H1 (cell line): ENCODE measurements at regions not wholly inside any gene's neighbourhood (a gene's known extent, or its start where the extent isn't known, plus 50 kb on each side); places are given as distances from the start of the nearest gene placed in this dataset.

Experiments used
- CTCF ChIA-PET: fragments of 300-600 bp; sonication (Branson Sonifier 250); formaldehyde crosslinking; loops from one replicate; lab custom pipeline; 2021; ENCODE audit not compliant: partially characterized antibody; lab: Charles Lee
- POLR2A ChIA-PET: fragments of 300-600 bp; sonication (Branson Sonifier 250); formaldehyde crosslinking; loops from one replicate; lab custom pipeline; 2021; ENCODE audit warnings: inconsistent platforms; ENCODE audit not compliant: partially characterized antibody; lab: Charles Lee
- DNase-seq, 2 experiments: peaks; one replicate each; pipeline versions ENCODE4 v3.0.0 to v3.0.0-alpha.2; 2010 to 2022; ENCODE audit warnings: low spot score in 2 of 2, low read depth in 1 of 2, mixed read lengths in 1 of 2
- FAIRE-seq: peaks from 2 replicates; lab custom pipeline; 2011; peaks lifted over from hg19 to GRCh38; lab: Jason Lieb, UNC
- H2AFZ ChIP-seq: 2 replicates; pipeline ENCODE4 v1.8.1; 2012; ENCODE audit warnings: low read length, inconsistent platforms
- H2AK5ac ChIP-seq: 2 replicates; pipeline ENCODE4 v1.6.1; 2013; ENCODE audit warnings: low read depth, low read length
- H2BK120ac ChIP-seq: replicated peaks from 2 replicates; pipeline ENCODE3; 2013; ENCODE audit warnings: low read depth, low read length, inconsistent platforms
- H2BK12ac ChIP-seq: 2 replicates; pipeline ENCODE4 v1.6.1; 2013; ENCODE audit warnings: low read depth, low read length
- H2BK15ac ChIP-seq: 2 replicates; pipeline ENCODE4 v1.6.1; 2013; ENCODE audit warnings: low read length
- H2BK20ac ChIP-seq: 2 replicates; pipeline ENCODE4 v1.6.1; 2013; ENCODE audit warnings: low read length
- H2BK5ac ChIP-seq: 2 replicates; pipeline ENCODE4 v1.6.1; 2013; ENCODE audit warnings: low read depth, low read length
- H3K14ac ChIP-seq: 2 replicates; pipeline ENCODE4 v1.6.1; 2013; ENCODE audit warnings: inconsistent platforms; ENCODE audit not compliant: insufficient read length
- H3K18ac ChIP-seq: 2 replicates; pipeline ENCODE4 v1.6.1; 2013; ENCODE audit warnings: low read length; ENCODE audit errors: extremely low read depth
- H3K23ac ChIP-seq: 2 replicates; pipeline ENCODE4 v1.6.1; 2013; ENCODE audit warnings: inconsistent platforms; ENCODE audit not compliant: insufficient read length
- H3K23me2 ChIP-seq: 2 replicates; pipeline ENCODE4 v1.6.1; 2013; ENCODE audit warnings: low read depth, low read length
- H3K27ac ChIP-seq: 2 replicates; pipeline ENCODE4 v1.6.1; 2011; ENCODE audit warnings: low read depth, low read length, inconsistent platforms
- H3K27me3 ChIP-seq, 4 experiments: replicated peaks in 1 of 4; 1 replicate in 1 of 4; 2 replicates in 3 of 4; pipeline versions ENCODE4 v1.6.1 to v1.8.1; 2011 to 2013; ENCODE audit warnings: low read length in 3 of 4, mild to moderate bottlenecking in 3 of 4, inconsistent platforms in 2 of 4, mixed read lengths in 2 of 4, moderate library complexity in 1 of 4; ENCODE audit not compliant: control insufficient read depth in 3 of 4, insufficient read depth in 3 of 4; ENCODE audit errors: extremely low read depth in 1 of 4
- H3K36me3 ChIP-seq, 4 experiments: 2 replicates each; pipeline versions ENCODE4 v1.6.1 to v1.8.1; 2011 to 2013; ENCODE audit warnings: mild to moderate bottlenecking in 4 of 4, low read length in 3 of 4, moderate library complexity in 2 of 4, control low read depth in 1 of 4, inconsistent platforms in 1 of 4; ENCODE audit not compliant: insufficient read depth in 4 of 4, control insufficient read depth in 2 of 4
- H3K4ac ChIP-seq: replicated peaks from 2 replicates; pipeline ENCODE3; 2013; ENCODE audit warnings: low read length, low read depth, mixed read lengths, inconsistent platforms; ENCODE audit not compliant: insufficient read length
- H3K4me1 ChIP-seq, 4 experiments: replicated peaks in 1 of 4; 1 replicate in 1 of 4; 2 replicates in 3 of 4; pipeline versions ENCODE4 v1.6.1 to v1.8.1; 2011 to 2013; ENCODE audit warnings: low read length in 3 of 4, inconsistent platforms in 2 of 4, mixed read lengths in 1 of 4; ENCODE audit not compliant: insufficient read depth in 4 of 4, control insufficient read depth in 3 of 4
- H3K4me2 ChIP-seq, 2 experiments: 2 replicates each; pipeline versions ENCODE4 v1.6.1 to v1.8.1; 2011 to 2013; ENCODE audit warnings: low read depth in 2 of 2, low read length in 2 of 2, control low read depth in 1 of 2, inconsistent platforms in 1 of 2, mild to moderate bottlenecking in 1 of 2; ENCODE audit not compliant: insufficient read depth in 1 of 2
- H3K4me3 ChIP-seq, 4 experiments: fragments of 200-600, 300-600 bp in 1 of 4; sonication (generic), shearing (Covaris generic), sonication (Bioruptor Twin) in 1 of 4; 2 replicates each; pipeline versions ENCODE4 v1.5.1 to v1.8.1; 2011 to 2016; ENCODE audit warnings: low read length in 4 of 4, low read depth in 3 of 4, control low read depth in 2 of 4, inconsistent platforms in 2 of 4, mild to moderate bottlenecking in 2 of 4, mixed read lengths in 1 of 4, moderate library complexity in 1 of 4; ENCODE audit not compliant: insufficient read depth in 2 of 4; ENCODE audit errors: extremely low read depth in 1 of 4
- H3K56ac ChIP-seq: replicated peaks from 2 replicates; pipeline ENCODE3; 2013; ENCODE audit warnings: low read depth, mild to moderate bottlenecking, mixed read lengths, low read length, inconsistent platforms; ENCODE audit not compliant: insufficient read length
- H3K79me1 ChIP-seq: 2 replicates; pipeline ENCODE4 v1.6.1; 2013; ENCODE audit warnings: low read depth, low read length, control low read depth
- H3K79me2 ChIP-seq, 2 experiments: 2 replicates each; pipeline versions ENCODE4 v1.6.1 to v1.8.1; 2012 to 2013; ENCODE audit warnings: low read length in 2 of 2, mild to moderate bottlenecking in 2 of 2, inconsistent platforms in 1 of 2; ENCODE audit not compliant: insufficient read depth in 2 of 2, control insufficient read depth in 1 of 2
- H3K9ac ChIP-seq, 4 experiments: replicated peaks in 1 of 4; 1 replicate in 1 of 4; 2 replicates in 3 of 4; pipeline versions ENCODE4 v1.6.1 to v1.8.1; 2011 to 2013; ENCODE audit warnings: low read depth in 3 of 4, low read length in 3 of 4, control low read depth in 2 of 4, mild to moderate bottlenecking in 2 of 4, moderate library complexity in 2 of 4, inconsistent platforms in 1 of 4; ENCODE audit errors: extremely low read depth in 1 of 4
- H3K9me3 ChIP-seq, 2 experiments: 2 replicates each; pipeline versions ENCODE4 v1.6.1 to v1.8.1; 2012 to 2013; ENCODE audit warnings: mild to moderate bottlenecking in 2 of 2, moderate library complexity in 2 of 2, control low read depth in 1 of 2, inconsistent platforms in 1 of 2, low read depth in 1 of 2, low read length in 1 of 2, mixed read lengths in 1 of 2; ENCODE audit not compliant: insufficient read depth in 2 of 2
- H4K20me1 ChIP-seq, 2 experiments: replicated peaks in 1 of 2; 2 replicates each; pipeline versions ENCODE3 to v1.8.1; 2011 to 2013; ENCODE audit warnings: inconsistent platforms in 2 of 2, low read length in 2 of 2, mild to moderate bottlenecking in 1 of 2; ENCODE audit not compliant: insufficient read depth in 2 of 2, control insufficient read depth in 1 of 2
- H4K5ac ChIP-seq: 2 replicates; pipeline ENCODE4 v1.6.1; 2013; ENCODE audit warnings: low read length, low read depth, mixed read lengths, inconsistent platforms; ENCODE audit not compliant: insufficient read length
- H4K8ac ChIP-seq: 2 replicates; pipeline ENCODE4 v1.8.0; 2013; ENCODE audit warnings: mild to moderate bottlenecking, moderate library complexity, low read length, inconsistent platforms; ENCODE audit not compliant: insufficient read depth; ENCODE audit errors: extremely low read depth
- H4K91ac ChIP-seq: replicated peaks from 2 replicates; pipeline ENCODE3; 2013; ENCODE audit warnings: low read length, mixed read lengths, inconsistent platforms; ENCODE audit not compliant: insufficient read length
- E2F6 ChIP-seq: IDR thresholded peaks from 2 replicates; pipeline ENCODE4 v1.6.1; 2012; ENCODE audit warnings: inconsistent platforms
- WGBS, 2 experiments: shearing (Covaris generic) in 1 of 2; methylation state at CpG; one replicate each; pipeline versions ENCODE4 v1.1.6 to v1.1.7; 2013 to 2015; ENCODE audit warnings: low lambda C conversion rate in 2 of 2, mixed read lengths in 2 of 2, inconsistent platforms in 1 of 2, low coverage in 1 of 2, missing lambda C conversion rate in 1 of 2; ENCODE audit not compliant: insufficient replicate concordance in 2 of 2, insufficient coverage in 1 of 2, insufficient read length in 1 of 2; ENCODE audit errors: extremely low coverage in 1 of 2, missing lambda C conversion rate in 1 of 2; 5-methylcytosine and 5-hydroxymethylcytosine counted together

DNA sequence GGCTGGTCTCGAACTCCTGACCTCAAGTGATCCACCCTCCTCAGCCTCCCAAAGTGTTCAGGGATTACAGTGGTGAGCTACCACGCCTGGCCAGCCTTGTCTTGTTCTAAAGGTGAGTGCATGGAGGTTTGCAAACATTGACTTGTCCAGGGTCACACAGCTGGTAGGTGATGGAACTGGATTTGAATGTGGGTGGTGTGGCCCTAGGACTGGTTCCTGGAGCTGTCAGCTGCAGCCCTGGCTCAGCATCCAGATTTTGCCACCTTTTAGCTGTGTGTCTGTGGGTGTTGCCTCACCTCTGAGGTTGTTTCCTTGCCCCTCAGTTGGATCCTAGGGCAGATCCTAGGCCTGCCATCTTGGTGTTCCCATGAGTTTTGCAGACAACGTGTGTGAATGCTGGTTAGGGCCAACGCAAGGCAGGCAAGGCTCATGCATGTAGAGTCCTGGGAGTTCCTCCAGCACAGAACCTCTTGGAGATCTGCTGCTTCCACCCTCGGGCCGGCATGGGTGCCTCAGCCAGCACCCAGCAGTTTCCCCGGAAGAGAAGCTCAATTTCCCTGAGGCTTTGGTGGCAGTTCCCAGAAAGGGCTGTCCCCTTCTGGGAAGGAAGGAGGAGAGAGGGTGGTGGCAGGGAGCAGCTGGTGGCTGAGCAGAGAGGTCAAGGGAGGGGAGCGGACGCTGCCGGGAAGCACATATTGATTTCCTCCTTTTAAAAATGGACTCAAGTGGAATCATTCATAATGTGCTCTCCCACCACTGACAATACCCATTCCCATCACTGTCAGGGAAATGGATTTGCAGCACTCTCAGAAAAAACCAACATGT lies 127.6 kb upstream of the HS6ST1 start:
- Histone ChIP-seq H2AK5ac (0 out of 2 replicates have a peak overlapping the region, but pooled peaks have one; percentile 6), H3K79me1 (no peaks in the 10 kb centered on the region), H2BK120ac (no peak overlapping the region), H3K18ac (no peak overlapping the region), H3K27me3 (no peaks in the 10 kb centered on the region), H3K56ac (no peak overlapping the region), H3K36me3 (no peaks in the 10 kb centered on the region), H3K14ac (no peak overlapping the region), H2BK20ac (no peak overlapping the region), H3K23ac (no peak overlapping the region), H3K4ac (no peak overlapping the region), H2BK12ac (no peak overlapping the region), H4K5ac (no peak overlapping the region), H3K9me3 (no peaks in the 10 kb centered on the region), H3K4me1 (peaks cover 5 to 10% (median 8%) of the 10 kb centered on the region in 4 experiments; a peak in 5 of 7 replicates), H3K4me3 (no peak overlapping the region), H4K91ac (no peak overlapping the region), H2BK15ac (peak overlapping the region; percentile 3; the same call in 1 of the 2 replicates), H3K9ac (no peak overlapping the region), H3K79me2 (no peaks in the 10 kb centered on the region), H2BK5ac (no peak overlapping the region), H2AFZ (no peak overlapping the region), H3K4me2 (no peak overlapping the region), H4K8ac (no peak overlapping the region), H4K20me1 (no peaks in the 10 kb centered on the region), H3K23me2 (no peaks in the 10 kb centered on the region), H3K27ac (no peak overlapping the region)
- POLR2A ChIA-PET: no interaction called here
- FAIRE-seq (no peak), DNase-seq (peak in 1 of 2 experiments; percentile 23)
- TF ChIP-seq E2F6: no peak
- 93% methylated on average over 10 of the region's 10 CpGs; no CpG with 5 or more reads in 1 of the 2 experiments for WGBS, 2 experiments
- CTCF ChIA-PET: interaction anchor here (1.3 kb wide), 1 partner anchor 25 kb away, joined by 3 read pairs; no protein-coding TSS in a partner anchor
